Panc1 (cell line): ENCODE measurements at regions not wholly inside any gene's neighbourhood (a gene's known extent, or its start where the extent isn't known, plus 50 kb on each side); places are given as distances from the start of the nearest gene placed in this dataset.

Experiments
- CTCF ChIP-seq: fragments of 450-650 bp; IDR thresholded peaks from 2 replicates; pipeline ENCODE4 v1.5.1; 2017; ENCODE audit warnings: mild to moderate bottlenecking
- POLR2AphosphoS5 ChIP-seq: IDR thresholded peaks from 2 replicates; pipeline ENCODE4 v1.6.1; 2012; ENCODE audit warnings: mild to moderate bottlenecking, low read depth, low read length, moderate library complexity
- REST ChIP-seq, 2 experiments: IDR thresholded peaks; 2 replicates each; pipeline ENCODE4 v1.6.1; 2011 to 2012; ENCODE audit warnings: low read depth in 2 of 2, control low read depth in 1 of 2, low read length in 1 of 2, mild to moderate bottlenecking in 1 of 2, moderate library complexity in 1 of 2; ENCODE audit not compliant: insufficient read depth in 1 of 2
- TCF7L2 ChIP-seq: IDR thresholded peaks from 2 replicates; pipeline ENCODE4 v1.6.1; 2011; ENCODE audit warnings: mild to moderate bottlenecking, low read depth, low read length, inconsistent platforms

- TF ChIP-seq CTCF: no peak
- no peak for TF ChIP-seq REST (IDR thresholded peaks at IDR 0.05; ENCODE audit: insufficient read depth in 1 of 2, low read depth in 2 of 2, low read length in 1 of 2)
- TF ChIP-seq POLR2AphosphoS5: no peak
- TF ChIP-seq TCF7L2: no peak
Measured at GRCh38 chr9:88059469-88059868, 78.8 kb downstream of the SPATA31C2 start.
